Neural progenitor cell (in vitro differentiated cells): ENCODE measurements at regions not wholly inside any gene's neighbourhood (a gene's known extent, or its start where the extent isn't known, plus 50 kb on each side); places are given as distances from the start of the nearest gene placed in this dataset.

ENCODE experiments used
- CTCF ChIP-seq: fragments of 200-600 bp; sonication (generic); IDR thresholded peaks from 2 replicates; pipeline ENCODE4 v1.5.1; 2017; ENCODE audit warnings: antibody characterized with exemption, mild to moderate bottlenecking
- EZH2 ChIP-seq: fragments of 200-600 bp; sonication (generic); IDR thresholded peaks from 2 replicates; pipeline ENCODE4 v1.6.1; 2017; ENCODE audit warnings: antibody characterized with exemption, mild to moderate bottlenecking, moderate library complexity
- EZH2phosphoT487 ChIP-seq: fragments of 200-600 bp; sonication (generic); IDR thresholded peaks from 2 replicates; pipeline ENCODE4 v1.6.1; 2017; ENCODE audit warnings: antibody characterized with exemption

- TF ChIP-seq CTCF (no peak), EZH2 (no peak), EZH2phosphoT487 (no peak)
Measured at GRCh38 chr13:104701591-104701990, 1635.4 kb upstream of the SLC10A2 start.
